HL-60 (cell line): ENCODE measurements at regions not wholly inside any gene's neighbourhood (a gene's known extent, or its start where the extent isn't known, plus 50 kb on each side); places are given as distances from the start of the nearest gene placed in this dataset.

Experiments
- POLR2AphosphoS5 ChIP-seq: IDR thresholded peaks from 2 replicates; pipeline ENCODE4 v1.6.1; 2012; ENCODE audit warnings: low read depth
- REST ChIP-seq: IDR thresholded peaks from 2 replicates; pipeline ENCODE4 v1.6.1; 2012; ENCODE audit warnings: low read depth; ENCODE audit not compliant: insufficient replicate concordance
- TF ChIP-seq, protein P1 (sequence below): IDR thresholded peaks from one replicate; pipeline ENCODE4 v1.5.1; 2011; ENCODE audit warnings: low read length, control low read depth, inconsistent platforms; ENCODE audit not compliant: insufficient read depth

GRCh38 chr2:100739735-100740432 is 80.1 kb upstream of the NPAS2 start:
- TF ChIP-seq, protein P1, sequence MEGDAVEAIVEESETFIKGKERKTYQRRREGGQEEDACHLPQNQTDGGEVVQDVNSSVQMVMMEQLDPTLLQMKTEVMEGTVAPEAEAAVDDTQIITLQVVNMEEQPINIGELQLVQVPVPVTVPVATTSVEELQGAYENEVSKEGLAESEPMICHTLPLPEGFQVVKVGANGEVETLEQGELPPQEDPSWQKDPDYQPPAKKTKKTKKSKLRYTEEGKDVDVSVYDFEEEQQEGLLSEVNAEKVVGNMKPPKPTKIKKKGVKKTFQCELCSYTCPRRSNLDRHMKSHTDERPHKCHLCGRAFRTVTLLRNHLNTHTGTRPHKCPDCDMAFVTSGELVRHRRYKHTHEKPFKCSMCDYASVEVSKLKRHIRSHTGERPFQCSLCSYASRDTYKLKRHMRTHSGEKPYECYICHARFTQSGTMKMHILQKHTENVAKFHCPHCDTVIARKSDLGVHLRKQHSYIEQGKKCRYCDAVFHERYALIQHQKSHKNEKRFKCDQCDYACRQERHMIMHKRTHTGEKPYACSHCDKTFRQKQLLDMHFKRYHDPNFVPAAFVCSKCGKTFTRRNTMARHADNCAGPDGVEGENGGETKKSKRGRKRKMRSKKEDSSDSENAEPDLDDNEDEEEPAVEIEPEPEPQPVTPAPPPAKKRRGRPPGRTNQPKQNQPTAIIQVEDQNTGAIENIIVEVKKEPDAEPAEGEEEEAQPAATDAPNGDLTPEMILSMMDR: no peak
- TF ChIP-seq POLR2AphosphoS5 (no peak), REST (no peak)
